HepG2 (cell line): ENCODE measurements at regions not wholly inside any gene's neighbourhood (a gene's known extent, or its start where the extent isn't known, plus 50 kb on each side); places are given as distances from the start of the nearest gene placed in this dataset.

Experiments
- ATAC-seq: fragments of 200-7000 bp; cut with Tn5 transposase; 3 replicates; pipeline ENCODE4 v1.9.1; 2020; ENCODE audit warnings: mild to moderate bottlenecking, moderate library complexity
- BruUV-seq: library from RNA; stranded (reverse); fragments of 400-500 nt; replicated peaks from 2 replicates; lab custom pipeline; 2021; lab: Mats Ljungman, UMichigan
- CTCF ChIA-PET: fragments of 300-600 bp; formaldehyde crosslinking; extraction: SDS; loops from one replicate; lab custom pipeline; 2021; ENCODE audit warnings: low total read pairs, inconsistent platforms, low intra/inter-chr PET ratio; lab: Yijun Ruan, JAX
- POLR2A ChIA-PET: fragments of 350-600 bp; sonication (Branson Sonifier 250); formaldehyde crosslinking; loops from one replicate; lab custom pipeline; 2020; ENCODE audit warnings: antibody characterized with exemption, inconsistent platforms; lab: Yijun Ruan, JAX
- DNase-seq: peaks from one replicate; pipeline ENCODE4 v3.0.0-alpha.2; 2015; ENCODE audit warnings: low spot score
- FAIRE-seq: peaks from 3 replicates; lab custom pipeline; 2011; peaks lifted over from hg19 to GRCh38; lab: Jason Lieb, UNC
- H2AFZ ChIP-seq: one replicate; pipeline ENCODE4 v1.6.1; 2011; ENCODE audit warnings: low read length, inconsistent platforms
- H3K27ac ChIP-seq: fragments of 300-600 bp; 3 replicates; pipeline ENCODE4 v1.8.0; 2011; ENCODE audit warnings: mixed run types, mild to moderate bottlenecking, mixed read lengths, low read length, inconsistent platforms; ENCODE audit not compliant: insufficient read depth; ENCODE audit errors: extremely low read length
- H3K27me3 ChIP-seq, 2 experiments: fragments of 200-600 bp in 1 of 2; 2 replicates in 1 of 2; 3 replicates in 1 of 2; pipeline versions ENCODE4 v1.6.0 to v1.8.0; 2011; ENCODE audit warnings: low read length in 2 of 2, mild to moderate bottlenecking in 2 of 2, moderate library complexity in 2 of 2, inconsistent platforms in 1 of 2; ENCODE audit not compliant: insufficient read depth in 2 of 2, control insufficient read depth in 1 of 2
- H3K36me3 ChIP-seq, 2 experiments: fragments of 200-600 bp in 1 of 2; replicated peaks in 1 of 2; 2 replicates in 1 of 2; 3 replicates in 1 of 2; pipeline versions ENCODE4 v1.5.1 to v1.8.0; 2011; ENCODE audit warnings: low read length in 2 of 2, inconsistent platforms in 1 of 2; ENCODE audit not compliant: insufficient read depth in 2 of 2, control insufficient read depth in 1 of 2
- H3K4me1 ChIP-seq: 2 replicates; pipeline ENCODE4 v1.5.1; 2012; ENCODE audit warnings: low read length, inconsistent platforms; ENCODE audit not compliant: insufficient read depth
- H3K4me2 ChIP-seq: 2 replicates; pipeline ENCODE4 v1.6.0; 2011; ENCODE audit warnings: low read depth, low read length, inconsistent platforms
- H3K4me3 ChIP-seq, 3 experiments: fragments of 200-600 bp in 1 of 3; sonication (generic), shearing (Covaris generic) in 1 of 3; replicated peaks in 1 of 3; 2 replicates each; pipeline ENCODE4 v1.5.1; 2011 to 2016; ENCODE audit warnings: low read length in 3 of 3, inconsistent platforms in 2 of 3, low read depth in 2 of 3, mild to moderate bottlenecking in 2 of 3, control low read depth in 1 of 3, mixed read lengths in 1 of 3; ENCODE audit not compliant: insufficient read depth in 1 of 3
- H3K79me2 ChIP-seq: one replicate; pipeline ENCODE4 v1.6.1; 2011; ENCODE audit warnings: low read length, inconsistent platforms; ENCODE audit not compliant: insufficient read depth
- H3K9ac ChIP-seq: 2 replicates; pipeline ENCODE4 v1.6.0; 2011; ENCODE audit warnings: mild to moderate bottlenecking, low read depth, low read length, inconsistent platforms; ENCODE audit not compliant: insufficient read depth
- H3K9me3 ChIP-seq: 2 replicates; pipeline ENCODE4 v1.5.1; 2012; ENCODE audit warnings: mild to moderate bottlenecking, low read length
- H4K20me1 ChIP-seq: 2 replicates; pipeline ENCODE4 v1.6.0; 2011; ENCODE audit warnings: inconsistent platforms, mild to moderate bottlenecking, low read length, moderate library complexity; ENCODE audit not compliant: insufficient read depth
- CCAR2 ChIP-seq: fragments of 200-400 bp; formaldehyde crosslinking; optimal IDR thresholded peaks from 2 replicates; pipeline ENCODE3; 2018; ENCODE audit warnings: low read depth, mild to moderate bottlenecking, low read length, moderate library complexity
- KLF16 ChIP-seq, 2 experiments: sonication (generic) in 1 of 2; formaldehyde crosslinking in 1 of 2; IDR thresholded peaks; 2 replicates each; pipeline versions ENCODE4 v1.6.1 to v1.8.0; 2016 to 2023; ENCODE audit warnings: missing genetic modification reagents in 2 of 2, missing compliant biosample characterization in 1 of 2
- NFKB2 ChIP-seq: sonication (generic); formaldehyde crosslinking; IDR thresholded peaks from 2 replicates; pipeline ENCODE4 v1.4.0; 2020; ENCODE audit warnings: missing genetic modification reagents, borderline replicate concordance
- RNF219 ChIP-seq: sonication (generic); formaldehyde crosslinking; IDR thresholded peaks from 2 replicates; pipeline ENCODE4 v1.5.0; 2020; ENCODE audit warnings: mild to moderate bottlenecking, missing genetic modification reagents
- SAFB2 ChIP-seq: sonication (generic); formaldehyde crosslinking; IDR thresholded peaks from 2 replicates; pipeline ENCODE4 v1.5.1; 2020; ENCODE audit warnings: missing genetic modification reagents, low read depth, mild to moderate bottlenecking, borderline replicate concordance
- SRY ChIP-seq: sonication (generic); formaldehyde crosslinking; IDR thresholded peaks from 2 replicates; pipeline ENCODE4 v1.8.0; 2022; ENCODE audit warnings: mild to moderate bottlenecking, missing genetic modification reagents
- TAF15 ChIP-seq: fragments of 200-400 bp; formaldehyde crosslinking; IDR thresholded peaks from one replicate; pipeline ENCODE4 v1.6.1; 2018; ENCODE audit warnings: mild to moderate bottlenecking, low read depth, low read length; ENCODE audit not compliant: poor library complexity, severe bottlenecking
- ZNF564 ChIP-seq: sonication (generic); formaldehyde crosslinking; IDR thresholded peaks from 2 replicates; pipeline ENCODE4 v1.8.1; 2023; ENCODE audit warnings: mild to moderate bottlenecking, missing genetic modification reagents
- ZNF660 ChIP-seq: sonication (generic); formaldehyde crosslinking; IDR thresholded peaks from 2 replicates; pipeline ENCODE4 v1.5.1; 2020; ENCODE audit warnings: mild to moderate bottlenecking, low read depth, missing genetic modification reagents, borderline replicate concordance
- ZNF800 ChIP-seq: sonication (generic); formaldehyde crosslinking; IDR thresholded peaks from 2 replicates; pipeline ENCODE4 v1.4.0; 2020; ENCODE audit warnings: missing genetic modification reagents
- ZNF83 ChIP-seq: sonication (generic); formaldehyde crosslinking; IDR thresholded peaks from 2 replicates; pipeline ENCODE4 v1.4.0; 2020; ENCODE audit warnings: missing genetic modification reagents, mild to moderate bottlenecking, borderline replicate concordance
- WGBS: methylation state at CpG from one replicate; pipeline ENCODE4 v1.1.6; 2017; ENCODE audit warnings: low lambda C conversion rate; 5-methylcytosine and 5-hydroxymethylcytosine counted together
- in situ Hi-C: cut with HindIII; loops from 2 replicates; pipeline ENCODE4 v1.10.0; 2017; ENCODE audit warnings: low pct_unique_long_range_greater_than_20kb; ENCODE audit not compliant: extremely low pct_ligation_motif_present
- intact Hi-C: fragments of 100-400 bp; cut with micrococcal nuclease; formaldehyde crosslinking; loops from one replicate; pipeline ENCODE4 v1.10.0; 2022; ENCODE audit not compliant: unreplicated experiment
- TF ChIP-seq, protein P1 (sequence below): sonication (generic); formaldehyde crosslinking; IDR thresholded peaks from 2 replicates; pipeline ENCODE4 v1.4.0; 2020; ENCODE audit warnings: mild to moderate bottlenecking, missing genetic modification reagents

DNA sequence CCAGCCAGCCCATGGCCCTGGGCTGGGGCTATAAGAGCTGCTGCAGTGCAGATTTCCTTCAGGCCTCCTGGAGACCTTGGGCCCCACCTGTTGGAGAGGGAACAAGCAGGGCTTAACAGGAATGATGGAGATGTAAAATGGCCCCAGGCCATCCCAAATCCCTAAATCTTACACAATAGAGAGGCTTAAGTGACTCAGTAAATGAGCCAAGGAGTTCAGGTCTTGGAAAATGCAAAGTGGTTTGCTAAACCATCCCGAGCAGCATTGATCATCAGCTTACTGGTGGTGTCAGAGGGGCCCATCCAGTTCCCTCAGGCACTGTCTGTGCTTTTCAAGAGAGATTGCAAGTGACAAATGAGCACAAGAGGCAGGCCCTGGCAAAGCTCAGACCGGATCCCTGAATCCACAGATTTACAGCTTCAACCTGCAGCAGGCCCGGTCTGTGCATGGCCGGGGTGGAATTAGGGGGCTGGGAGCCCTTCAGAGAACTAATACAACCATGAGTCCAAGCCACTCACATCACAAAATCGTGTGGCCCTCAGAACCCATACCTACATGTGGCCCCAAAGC is 325.4 kb downstream of the UACA start:
- Histone ChIP-seq H3K9ac (no peak overlapping the region), H3K4me3 (no peak overlapping the region), H4K20me1 (no peaks in the 10 kb centered on the region), H3K9me3 (no peaks in the 10 kb centered on the region), H2AFZ (no peak overlapping the region), H3K79me2 (no peaks in the 10 kb centered on the region), H3K36me3 (no peaks in the 10 kb centered on the region), H3K27ac (no peak overlapping the region), H3K4me1 (peaks cover 36% of the 10 kb centered on the region), H3K27me3 (peaks cover 0 to 10% of the 10 kb centered on the region in 2 experiments; a peak in 2 of 5 replicates), H3K4me2 (no peak overlapping the region)
- no peak for ATAC-seq
- ChIA-PET CTCF (no interaction called here), POLR2A (no interaction called here)
- intact Hi-C loops = no loop called here
- FAIRE-seq = no peak
- in situ Hi-C loops = no loop called here
- no peak for DNase-seq
- 83% methylated on average over 2 of the region's 5 CpGs for WGBS
- no TSS peak for BruUV-seq
- TF ChIP-seq TAF15 = no peak
- no peak for TF ChIP-seq SAFB2 (CRISPR knock-in tag)
- TF ChIP-seq CCAR2 = no peak
- TF ChIP-seq KLF16 (CRISPR knock-in tag; IDR thresholded peaks at IDR 0.05) = no peak
- no peak for TF ChIP-seq NFKB2 (CRISPR knock-in tag)
- TF ChIP-seq, protein P1, sequence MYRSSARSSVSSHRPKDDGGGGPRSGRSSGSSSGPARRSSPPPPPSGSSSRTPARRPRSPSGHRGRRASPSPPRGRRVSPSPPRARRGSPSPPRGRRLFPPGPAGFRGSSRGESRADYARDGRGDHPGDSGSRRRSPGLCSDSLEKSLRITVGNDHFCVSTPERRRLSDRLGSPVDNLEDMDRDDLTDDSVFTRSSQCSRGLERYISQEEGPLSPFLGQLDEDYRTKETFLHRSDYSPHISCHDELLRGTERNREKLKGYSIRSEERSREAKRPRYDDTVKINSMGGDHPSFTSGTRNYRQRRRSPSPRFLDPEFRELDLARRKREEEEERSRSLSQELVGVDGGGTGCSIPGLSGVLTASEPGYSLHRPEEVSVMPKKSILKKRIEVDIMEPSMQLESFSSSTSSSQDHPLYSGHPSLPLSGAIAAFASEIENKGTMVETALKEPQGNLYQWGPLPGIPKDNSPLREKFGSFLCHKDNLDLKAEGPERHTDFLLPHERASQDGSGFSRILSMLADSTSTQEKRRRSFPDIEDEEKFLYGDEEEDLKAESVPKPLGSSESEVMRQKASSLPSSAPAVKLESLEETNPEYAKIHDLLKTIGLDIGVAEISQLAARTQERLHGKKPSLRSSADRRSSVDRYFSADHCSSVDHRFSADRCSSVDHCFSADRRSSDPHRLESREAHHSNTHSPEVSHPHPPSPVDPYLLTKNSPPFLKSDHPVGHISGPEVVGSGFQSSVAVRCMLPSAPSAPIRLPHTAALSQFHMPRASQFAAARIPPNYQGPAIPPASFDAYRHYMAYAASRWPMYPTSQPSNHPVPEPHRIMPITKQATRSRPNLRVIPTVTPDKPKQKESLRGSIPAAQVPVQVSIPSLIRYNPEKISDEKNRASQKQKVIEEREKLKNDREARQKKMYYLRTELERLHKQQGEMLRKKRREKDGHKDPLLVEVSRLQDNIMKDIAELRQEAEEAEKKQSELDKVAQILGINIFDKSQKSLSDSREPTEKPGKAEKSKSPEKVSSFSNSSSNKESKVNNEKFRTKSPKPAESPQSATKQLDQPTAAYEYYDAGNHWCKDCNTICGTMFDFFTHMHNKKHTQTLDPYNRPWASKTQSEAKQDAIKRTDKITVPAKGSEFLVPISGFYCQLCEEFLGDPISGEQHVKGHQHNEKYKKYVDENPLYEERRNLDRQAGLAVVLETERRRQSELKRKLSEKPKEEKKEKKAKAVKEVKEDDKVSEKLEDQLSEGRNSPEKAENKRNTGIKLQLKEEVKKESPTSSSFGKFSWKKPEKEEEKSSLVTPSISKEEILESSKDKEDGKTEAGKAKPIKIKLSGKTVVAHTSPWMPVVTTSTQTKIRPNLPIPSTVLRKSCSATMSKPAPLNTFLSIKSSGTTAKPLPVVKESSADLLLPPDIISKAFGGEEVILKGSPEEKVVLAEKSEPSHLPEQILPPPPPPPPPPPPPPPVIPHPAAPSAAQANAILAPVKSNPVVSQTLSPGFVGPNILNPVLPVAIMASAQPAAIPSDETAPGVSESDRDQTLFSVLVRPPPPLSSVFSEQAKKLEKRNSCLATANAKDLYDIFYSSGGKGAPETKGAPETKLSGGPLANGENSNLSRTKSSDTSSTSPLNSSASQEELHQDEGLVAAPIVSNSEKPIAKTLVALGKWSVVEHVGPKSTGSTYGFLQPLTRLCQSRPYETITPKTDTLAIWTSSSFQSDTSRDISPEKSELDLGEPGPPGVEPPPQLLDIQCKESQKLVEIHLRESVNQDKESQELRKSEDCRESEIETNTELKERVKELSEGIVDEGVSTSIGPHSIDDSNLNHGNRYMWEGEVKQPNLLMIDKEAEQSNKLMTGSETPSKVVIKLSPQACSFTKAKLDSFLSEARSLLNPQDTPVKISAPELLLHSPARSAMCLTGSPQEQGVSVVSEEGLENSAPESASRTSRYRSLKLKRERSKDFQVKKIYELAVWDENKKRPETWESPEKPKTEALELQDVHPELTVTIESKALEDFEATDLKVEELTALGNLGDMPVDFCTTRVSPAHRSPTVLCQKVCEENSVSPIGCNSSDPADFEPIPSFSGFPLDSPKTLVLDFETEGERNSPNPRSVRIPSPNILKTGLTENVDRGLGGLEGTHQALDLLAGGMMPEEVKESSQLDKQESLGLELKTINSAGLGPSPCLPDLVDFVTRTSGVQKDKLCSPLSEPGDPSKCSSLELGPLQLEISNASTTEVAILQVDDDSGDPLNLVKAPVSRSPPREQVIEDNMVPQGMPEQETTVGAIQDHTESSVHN (CRISPR knock-in tag) = no peak
- TF ChIP-seq ZNF800 (CRISPR knock-in tag) = no peak
- TF ChIP-seq RNF219 (CRISPR knock-in tag) = no peak
- TF ChIP-seq ZNF660 = no peak
- TF ChIP-seq ZNF564 = no peak
- TF ChIP-seq SRY (CRISPR knock-in tag) = no peak
- no peak for TF ChIP-seq ZNF83
